GM12891 (cell line): ENCODE measurements at regions not wholly inside any gene's neighbourhood (a gene's known extent, or its start where the extent isn't known, plus 50 kb on each side); places are given as distances from the start of the nearest gene placed in this dataset.

Experiments used
- PAX5 ChIP-seq: IDR thresholded peaks from 2 replicates; pipeline ENCODE4 v1.6.1; 2011; ENCODE audit warnings: low read length, moderate library complexity, mild to moderate bottlenecking; ENCODE audit not compliant: insufficient read depth, severe bottlenecking
- POLR2A ChIP-seq: IDR thresholded peaks from 2 replicates; pipeline ENCODE4 v1.6.1; 2011; ENCODE audit warnings: low read depth, low read length, control low read depth
- POLR2AphosphoS5 ChIP-seq: IDR thresholded peaks from 2 replicates; pipeline ENCODE4 v1.6.1; 2011; ENCODE audit warnings: low read depth, low read length, control low read depth
- POU2F2 ChIP-seq: IDR thresholded peaks from 2 replicates; pipeline ENCODE4 v1.6.1; 2011; ENCODE audit warnings: low read depth, mild to moderate bottlenecking, control low read depth, low read length, moderate library complexity
- SPI1 ChIP-seq: IDR thresholded peaks from 2 replicates; pipeline ENCODE4 v1.6.1; 2011; ENCODE audit warnings: low read depth, low read length, control low read depth
- TAF1 ChIP-seq: IDR thresholded peaks from 2 replicates; pipeline ENCODE4 v1.6.1; 2011; ENCODE audit warnings: low read depth, low read length, control low read depth

- TF ChIP-seq POLR2AphosphoS5 (no peak), POLR2A (no peak), PAX5 (no peak), POU2F2 (no peak), SPI1 (no peak), TAF1 (no peak)
Observed at GRCh38 chr3:5072100-5072816, 49.8 kb upstream of the ARL8B start.
